MCF 10A (cell line): ENCODE measurements at regions not wholly inside any gene's neighbourhood (a gene's known extent, or its start where the extent isn't known, plus 50 kb on each side); places are given as distances from the start of the nearest gene placed in this dataset.
A peak's percentile ranks its signal among the peaks of the same experiment; 100 is the strongest.

Source experiments
- BruUV-seq: library from RNA; stranded (reverse); fragments of 400-500 nt; replicated peaks from 2 replicates; lab custom pipeline; 2021; lab: Mats Ljungman, UMichigan
- CTCF ChIA-PET: fragments of 300-600 bp; sonication (Branson Sonifier 250); formaldehyde crosslinking; extraction: SDS; loops from one replicate; lab custom pipeline; 2021; ENCODE audit warnings: antibody characterized with exemption, inconsistent platforms; lab: Yijun Ruan, JAX
- POLR2A ChIA-PET: fragments of 300-600, 350-650 bp; sonication (Branson Sonifier 250); formaldehyde crosslinking; extraction: SDS; loops from one replicate; lab custom pipeline; 2020; ENCODE audit warnings: antibody characterized with exemption, inconsistent platforms; lab: Yijun Ruan, JAX
- DNase-seq: peaks from one replicate; pipeline ENCODE4 v3.0.0-alpha.2; 2018; ENCODE audit not compliant: unreplicated experiment
- H3K27ac Mint-ChIP-seq: one replicate; pipeline ENCODE4 v1.8.0; 2022; ENCODE audit warnings: mild to moderate bottlenecking, low read depth, mixed read lengths; ENCODE audit not compliant: unreplicated experiment
- H3K27me3 Mint-ChIP-seq: one replicate; pipeline ENCODE4 v1.8.0; 2022; ENCODE audit warnings: mixed read lengths; ENCODE audit not compliant: insufficient read depth, unreplicated experiment
- H3K36me3 Mint-ChIP-seq: one replicate; pipeline ENCODE4 v1.8.0; 2022; ENCODE audit warnings: mild to moderate bottlenecking, moderate library complexity, mixed read lengths; ENCODE audit not compliant: insufficient read depth, unreplicated experiment
- H3K4me1 Mint-ChIP-seq: one replicate; pipeline ENCODE4 v1.8.0; 2022; ENCODE audit warnings: mixed read lengths; ENCODE audit not compliant: insufficient read depth, unreplicated experiment
- H3K4me3 Mint-ChIP-seq: one replicate; pipeline ENCODE4 v1.8.0; 2022; ENCODE audit warnings: mild to moderate bottlenecking, moderate library complexity, mixed read lengths; ENCODE audit not compliant: unreplicated experiment
- H3K9me3 Mint-ChIP-seq: one replicate; pipeline ENCODE4 v1.8.0; 2022; ENCODE audit warnings: mixed read lengths; ENCODE audit not compliant: unreplicated experiment
- intact Hi-C: fragments of 100-400 bp; cut with micrococcal nuclease; formaldehyde crosslinking; loops from 2 replicates; pipeline ENCODE4 v1.14.1; 2022
- TF ChIP-seq, protein P1 (sequence below): fragments of 200-600 bp; IDR thresholded peaks from one replicate; pipeline ENCODE4 v1.8.0; 2022; ENCODE audit warnings: antibody characterized with exemption, mild to moderate bottlenecking; ENCODE audit not compliant: unreplicated experiment

DNA sequence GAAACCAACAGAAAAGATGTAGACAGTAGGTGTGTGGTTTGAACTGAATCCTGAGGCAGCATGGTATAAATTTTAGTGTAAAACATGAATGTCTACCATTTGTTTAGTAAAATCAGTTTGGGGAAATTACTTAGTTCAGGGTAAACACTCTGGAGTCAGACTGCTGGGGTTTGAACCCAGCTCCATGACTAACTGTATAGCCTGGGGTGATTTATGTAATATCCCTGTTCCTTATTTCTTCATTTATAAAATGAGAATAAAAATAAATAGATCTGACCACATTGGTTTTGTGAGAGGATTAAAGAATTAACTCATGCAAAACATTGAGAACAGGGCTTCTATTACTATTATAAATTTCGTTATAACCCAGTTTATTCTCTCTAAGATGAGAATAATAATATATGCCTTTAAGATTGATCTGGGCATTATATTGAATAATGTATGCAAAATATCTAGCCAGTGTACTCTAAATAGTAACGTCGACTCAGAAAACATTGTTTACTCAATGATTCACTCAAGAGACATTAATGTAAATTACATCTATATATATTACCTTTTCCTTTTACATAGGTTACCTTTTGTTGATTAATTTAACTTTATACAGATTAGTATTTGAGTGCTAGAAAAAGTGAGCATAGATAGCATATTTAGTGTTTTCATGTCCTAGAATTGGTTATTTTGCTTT lies 120.6 kb upstream of the KCNJ16 start:
- H3K4me3 Mint-ChIP-seq = no peak overlapping the region

DNA sequence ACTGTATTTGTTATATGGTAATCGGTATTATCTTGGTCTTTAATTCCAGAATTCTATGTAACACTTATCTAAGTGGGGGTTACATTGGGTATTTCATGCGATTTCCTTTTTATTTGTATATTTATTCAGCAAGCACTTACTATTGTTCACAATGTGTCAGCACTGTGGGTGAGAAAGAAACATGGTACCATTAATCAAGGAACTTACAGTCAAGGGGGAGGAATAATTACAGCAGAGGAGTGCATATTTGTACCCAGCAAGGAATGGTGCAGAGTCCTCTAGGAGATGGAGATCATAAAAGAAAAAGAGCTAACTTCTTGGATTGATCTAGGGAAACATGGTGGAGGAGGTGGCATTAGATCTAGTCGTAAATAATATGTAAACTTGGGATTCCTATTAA lies 117.0 kb upstream of the KCNJ16 start:
- H3K27ac Mint-ChIP-seq = no peak overlapping the region
- intact Hi-C loops = no loop called here
- ChIA-PET CTCF (no interaction called here), POLR2A (no interaction called here)
- H3K4me1 Mint-ChIP-seq = peaks cover 9% of the 10 kb centered on the region
- no peak overlapping the region for H3K4me3 Mint-ChIP-seq
- TF ChIP-seq, protein P1, sequence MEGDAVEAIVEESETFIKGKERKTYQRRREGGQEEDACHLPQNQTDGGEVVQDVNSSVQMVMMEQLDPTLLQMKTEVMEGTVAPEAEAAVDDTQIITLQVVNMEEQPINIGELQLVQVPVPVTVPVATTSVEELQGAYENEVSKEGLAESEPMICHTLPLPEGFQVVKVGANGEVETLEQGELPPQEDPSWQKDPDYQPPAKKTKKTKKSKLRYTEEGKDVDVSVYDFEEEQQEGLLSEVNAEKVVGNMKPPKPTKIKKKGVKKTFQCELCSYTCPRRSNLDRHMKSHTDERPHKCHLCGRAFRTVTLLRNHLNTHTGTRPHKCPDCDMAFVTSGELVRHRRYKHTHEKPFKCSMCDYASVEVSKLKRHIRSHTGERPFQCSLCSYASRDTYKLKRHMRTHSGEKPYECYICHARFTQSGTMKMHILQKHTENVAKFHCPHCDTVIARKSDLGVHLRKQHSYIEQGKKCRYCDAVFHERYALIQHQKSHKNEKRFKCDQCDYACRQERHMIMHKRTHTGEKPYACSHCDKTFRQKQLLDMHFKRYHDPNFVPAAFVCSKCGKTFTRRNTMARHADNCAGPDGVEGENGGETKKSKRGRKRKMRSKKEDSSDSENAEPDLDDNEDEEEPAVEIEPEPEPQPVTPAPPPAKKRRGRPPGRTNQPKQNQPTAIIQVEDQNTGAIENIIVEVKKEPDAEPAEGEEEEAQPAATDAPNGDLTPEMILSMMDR = no peak
- H3K36me3 Mint-ChIP-seq = no peaks in the 10 kb centered on the region
- H3K27me3 Mint-ChIP-seq = no peaks in the 10 kb centered on the region
- DNase-seq = no peak
- H3K9me3 Mint-ChIP-seq = no peaks in the 10 kb centered on the region
- BruUV-seq = no TSS peak

More for the DNA sequence above, 120.6 kb upstream of the KCNJ16 start:
- intact Hi-C loops = no loop called here
- no TSS peak for BruUV-seq
- POLR2A ChIA-PET = interaction anchor here (1.0 kb wide), 1 partner anchor 16 kb away, joined by 3 read pairs; no protein-coding TSS in a partner anchor
- peak; percentile 35 for DNase-seq
- Mint-ChIP-seq H3K27me3 (no peaks in the 10 kb centered on the region), H3K9me3 (peaks cover 7% of the 10 kb centered on the region), H3K4me1 (peaks cover 6% of the 10 kb centered on the region), H3K27ac (no peak overlapping the region), H3K36me3 (no peaks in the 10 kb centered on the region)
- TF ChIP-seq, protein P1 = no peak
- CTCF ChIA-PET = no interaction called here

GRCh38 chr17:69959283-69959682 lies 115.7 kb upstream of the KCNJ16 start:
- POLR2A ChIA-PET = no interaction called here
- BruUV-seq = no TSS peak
- peaks cover 9% of the 10 kb centered on the region for H3K4me1 Mint-ChIP-seq
- H3K9me3 Mint-ChIP-seq = no peaks in the 10 kb centered on the region
- DNase-seq = no peak
- CTCF ChIA-PET = interaction anchor here (0.6 kb wide), 1 partner anchor 135 kb away, joined by 3 read pairs; no protein-coding TSS in a partner anchor
- H3K4me3 Mint-ChIP-seq = no peak overlapping the region
- H3K36me3 Mint-ChIP-seq = no peaks in the 10 kb centered on the region
- TF ChIP-seq, protein P1 = no peak
- peak overlapping the region; percentile 8 for H3K27ac Mint-ChIP-seq
- intact Hi-C loops = no loop called here
- H3K27me3 Mint-ChIP-seq = no peaks in the 10 kb centered on the region

GRCh38 chr17:69960755-69961154 lies 114.3 kb upstream of the KCNJ16 start:
- ChIA-PET POLR2A (interaction anchor here (1.1 kb wide), 1 partner anchor 10 kb away, joined by 3 read pairs; no protein-coding TSS in a partner anchor), CTCF (interaction anchor here (1.0 kb wide), 1 partner anchor 144 kb away, joined by 3 read pairs; no protein-coding TSS in a partner anchor)
- Mint-ChIP-seq H3K4me3 (no peak overlapping the region), H3K36me3 (no peaks in the 10 kb centered on the region), H3K4me1 (peaks cover 9% of the 10 kb centered on the region), H3K27ac (no peak overlapping the region), H3K9me3 (no peaks in the 10 kb centered on the region), H3K27me3 (no peaks in the 10 kb centered on the region)
- TF ChIP-seq, protein P1 = no peak
- intact Hi-C loops = no loop called here
- peak; percentile 6 for DNase-seq
- no TSS peak for BruUV-seq
